Activated naive CD4-positive, alpha-beta T cell treated with anti-CD3 and anti-CD28 coated beads, Interleukin-2, amount 50 U/mL, for 24 hours (primary cell): ENCODE measurements at regions not wholly inside any gene's neighbourhood (a gene's known extent, or its start where the extent isn't known, plus 50 kb on each side); places are given as distances from the start of the nearest gene placed in this dataset.
"Not testable (repeated sequence)": the region's sequence is repeated elsewhere in the genome, so short reads cannot be mapped to it uniquely, and the experiment has no call there.

Source experiments
- H3K27ac Mint-ChIP-seq: one replicate; pipeline ENCODE4 v1.8.0; 2021; ENCODE audit warnings: mild to moderate bottlenecking, mixed read lengths
- H3K27me3 Mint-ChIP-seq: one replicate; pipeline ENCODE4 v1.8.0; 2021; ENCODE audit warnings: mixed read lengths
- H3K36me3 Mint-ChIP-seq: one replicate; pipeline ENCODE4 v1.8.0; 2021; ENCODE audit warnings: mixed read lengths
- H3K4me1 Mint-ChIP-seq: one replicate; pipeline ENCODE4 v1.8.0; 2021; ENCODE audit warnings: mixed read lengths
- H3K4me3 Mint-ChIP-seq: one replicate; pipeline ENCODE4 v1.8.0; 2021; ENCODE audit warnings: mild to moderate bottlenecking, mixed read lengths
- H3K9me3 Mint-ChIP-seq: one replicate; pipeline ENCODE4 v1.8.0; 2021; ENCODE audit warnings: mixed read lengths

DNA sequence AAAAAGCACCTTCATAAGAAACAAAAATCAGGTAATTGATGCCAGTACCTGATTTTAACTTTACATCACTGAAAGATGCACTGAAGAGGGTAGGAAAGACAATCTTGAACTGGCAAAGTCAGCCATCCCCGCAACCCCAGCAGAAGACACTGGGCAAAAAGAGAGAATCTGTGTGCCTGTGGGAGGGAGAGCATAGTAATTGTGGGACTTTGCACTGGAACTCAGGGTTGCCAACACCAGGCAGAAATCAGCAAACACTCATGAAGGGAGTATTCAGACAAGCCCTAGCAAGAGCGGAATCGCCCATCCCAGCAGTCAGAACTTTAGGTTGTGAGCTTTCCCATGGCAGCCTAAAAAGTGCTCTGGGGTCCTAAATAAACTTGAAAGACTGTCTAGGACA lies 344.6 kb upstream of the GJE1 start:
- Mint-ChIP-seq H3K27ac (no peak overlapping the region), H3K27me3 (no peaks in the 10 kb centered on the region), H3K4me1 (no peaks in the 10 kb centered on the region), H3K9me3 (peaks cover 12% of the 10 kb centered on the region), H3K4me3 (no peak overlapping the region), H3K36me3 (no peaks in the 10 kb centered on the region)

DNA sequence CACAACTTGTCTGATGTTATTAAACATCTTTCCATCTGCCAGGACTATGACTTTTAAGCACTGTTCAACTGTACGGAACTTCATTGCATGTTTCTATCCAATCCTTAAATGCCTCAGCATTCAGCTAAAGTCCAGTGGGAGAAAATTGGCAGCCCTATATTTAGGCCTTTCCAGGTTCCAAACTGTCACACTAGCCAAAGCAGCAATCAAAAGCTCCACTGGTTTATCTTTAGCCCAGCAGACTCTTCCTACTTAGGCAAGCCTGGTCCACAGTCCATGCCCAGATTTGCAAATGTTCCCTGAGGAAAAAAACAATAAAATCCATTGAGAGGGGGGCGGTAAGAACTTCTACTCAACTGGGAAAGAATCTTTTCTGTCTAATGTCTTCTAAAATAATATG lies 349.1 kb upstream of the GJE1 start:
- H3K9me3 Mint-ChIP-seq: no peaks in the 10 kb centered on the region
- H3K27me3 Mint-ChIP-seq: no peaks in the 10 kb centered on the region
- no peak overlapping the region for H3K4me3 Mint-ChIP-seq
- no peaks in the 10 kb centered on the region for H3K4me1 Mint-ChIP-seq
- no peak overlapping the region for H3K27ac Mint-ChIP-seq
- no peaks in the 10 kb centered on the region for H3K36me3 Mint-ChIP-seq

DNA sequence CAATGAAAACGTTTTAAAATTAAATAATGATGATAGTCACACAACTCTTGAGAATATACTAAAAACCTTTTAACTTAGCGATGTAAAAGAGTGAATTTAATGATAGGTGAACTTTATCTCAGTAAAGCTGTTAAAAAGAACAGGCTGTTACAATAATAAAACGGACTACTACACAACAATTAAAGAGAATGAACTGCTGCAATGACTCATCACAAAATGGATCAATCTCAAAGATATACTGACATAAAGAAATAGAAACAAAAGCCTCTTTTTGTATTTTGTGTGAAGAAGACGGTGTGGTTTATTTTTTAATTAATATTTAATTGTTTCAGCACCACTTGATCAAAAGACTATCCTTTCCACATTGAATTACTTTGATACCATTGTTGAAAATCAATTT lies 352.4 kb upstream of the GJE1 start:
- no peak overlapping the region for H3K4me3 Mint-ChIP-seq
- H3K27me3 Mint-ChIP-seq: no peaks in the 10 kb centered on the region
- no peaks in the 10 kb centered on the region for H3K9me3 Mint-ChIP-seq

DNA sequence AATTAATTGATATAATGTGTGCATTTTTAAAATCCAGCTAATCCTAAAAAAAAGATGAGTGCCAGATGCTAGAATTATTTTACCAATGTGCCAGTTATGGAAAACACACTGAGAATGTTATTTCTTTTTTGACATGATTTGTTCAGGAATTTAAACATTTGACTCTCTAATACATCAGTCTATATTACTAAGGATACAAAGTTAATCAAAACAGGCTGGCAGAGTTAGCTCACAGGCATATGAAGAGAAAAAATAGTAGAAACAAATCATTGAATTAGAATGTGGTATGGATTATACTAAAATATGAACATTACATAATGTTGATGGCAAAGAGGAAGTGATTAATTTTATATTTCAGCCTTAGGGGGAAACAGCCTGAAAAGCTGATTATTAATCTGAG lies 368.3 kb upstream of the GJE1 start:
- Mint-ChIP-seq H3K4me1 (no peaks in the 10 kb centered on the region), H3K9me3 (no peaks in the 10 kb centered on the region), H3K36me3 (no peaks in the 10 kb centered on the region), H3K27ac (no peak overlapping the region), H3K4me3 (no peak overlapping the region), H3K27me3 (no peaks in the 10 kb centered on the region)

More for the DNA sequence above, 352.4 kb upstream of the GJE1 start:
- H3K36me3 Mint-ChIP-seq: no peaks in the 10 kb centered on the region
- H3K4me1 Mint-ChIP-seq: no peaks in the 10 kb centered on the region
- no peak overlapping the region for H3K27ac Mint-ChIP-seq

DNA sequence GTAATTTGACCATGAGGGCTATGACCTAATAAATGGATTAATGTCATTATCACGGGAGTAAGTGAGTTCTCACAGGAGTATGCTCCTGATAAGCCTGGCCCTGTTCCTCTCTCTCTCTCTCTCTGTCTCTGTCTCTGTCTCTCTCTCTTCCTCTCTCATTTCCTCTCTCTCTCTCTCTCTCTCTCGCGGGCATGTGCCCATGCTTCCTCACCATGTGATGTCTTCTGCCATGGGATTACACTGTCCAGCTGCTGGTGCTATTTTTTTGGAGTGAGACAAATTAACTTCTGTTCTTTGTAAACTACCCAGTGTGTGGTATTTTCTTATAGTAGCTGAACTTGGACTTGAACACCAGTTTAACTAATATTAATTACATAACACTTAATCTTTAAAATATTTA lies 374.3 kb upstream of the GJE1 start:
- Mint-ChIP-seq H3K4me3 (no peak overlapping the region), H3K36me3 (no peaks in the 10 kb centered on the region), H3K27ac (no peak overlapping the region), H3K4me1 (no peaks in the 10 kb centered on the region), H3K27me3 (no peaks in the 10 kb centered on the region), H3K9me3 (no peaks in the 10 kb centered on the region)

DNA sequence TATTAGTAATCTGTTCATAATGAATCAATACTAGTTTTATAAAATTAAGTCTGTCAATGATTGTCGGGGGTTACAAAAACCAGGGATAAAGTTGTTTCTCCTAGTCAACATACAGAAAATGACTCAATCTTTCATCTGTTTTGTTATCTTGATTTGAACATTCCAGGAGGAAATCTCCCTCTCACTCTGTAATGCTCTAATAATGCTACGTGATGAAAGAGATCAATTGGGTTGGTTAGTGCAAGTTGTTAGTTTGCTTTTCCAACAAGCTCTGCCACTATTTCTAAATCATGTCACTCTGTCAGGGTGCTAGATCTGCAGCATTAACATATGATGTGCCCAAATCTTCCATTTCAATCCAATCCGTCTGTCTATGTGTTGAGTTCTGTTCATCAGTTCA lies 379.5 kb upstream of the GJE1 start:
- Mint-ChIP-seq H3K4me1 (no peaks in the 10 kb centered on the region), H3K27me3 (no peaks in the 10 kb centered on the region), H3K4me3 (no peak overlapping the region), H3K9me3 (no peaks in the 10 kb centered on the region), H3K36me3 (no peaks in the 10 kb centered on the region), H3K27ac (no peak overlapping the region)

DNA sequence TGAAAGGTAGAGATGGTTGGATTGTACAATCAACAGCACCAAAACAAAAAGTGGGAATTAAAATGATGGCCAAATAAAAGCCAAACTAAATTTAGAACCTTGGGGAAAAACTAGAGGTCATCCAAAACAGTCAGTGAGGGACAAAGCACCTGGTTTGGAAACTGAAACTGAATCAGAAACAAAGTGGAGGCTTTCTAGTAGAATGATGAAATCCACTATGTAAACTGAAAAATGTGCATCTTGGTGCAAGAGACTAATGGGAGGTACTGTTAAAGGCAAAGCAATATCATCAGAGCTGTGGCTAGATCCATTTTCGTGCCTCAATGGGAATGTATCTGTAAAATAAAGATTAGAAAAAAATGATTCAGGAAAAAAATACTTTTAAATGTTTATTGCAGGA lies 380.0 kb upstream of the GJE1 start:
- H3K4me1 Mint-ChIP-seq: no peaks in the 10 kb centered on the region
- H3K36me3 Mint-ChIP-seq: no peaks in the 10 kb centered on the region
- H3K27ac Mint-ChIP-seq: no peak overlapping the region
- no peaks in the 10 kb centered on the region for H3K9me3 Mint-ChIP-seq
- H3K27me3 Mint-ChIP-seq: no peaks in the 10 kb centered on the region
- H3K4me3 Mint-ChIP-seq: no peak overlapping the region

DNA sequence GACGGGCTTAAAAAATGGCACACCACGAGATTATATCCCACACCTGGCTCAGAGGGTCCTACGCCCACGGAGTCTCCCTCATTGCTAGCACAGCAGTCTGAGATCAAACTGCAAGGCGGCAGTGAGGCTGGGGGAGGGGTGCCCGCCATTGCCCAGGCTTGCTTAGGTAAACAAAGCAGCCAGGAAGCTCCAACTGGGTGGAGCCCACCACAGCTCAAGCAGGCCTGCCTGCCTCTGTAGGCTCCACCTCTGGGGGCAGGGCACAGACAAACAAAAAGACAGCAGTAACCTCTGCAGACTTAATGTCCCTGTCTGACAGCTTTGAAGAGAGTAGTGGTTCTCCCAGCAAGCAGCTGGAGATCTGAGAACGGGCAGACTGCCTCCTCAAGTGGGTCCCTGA lies 386.4 kb upstream of the GJE1 start:
- not testable (repeated sequence) for H3K27ac Mint-ChIP-seq, H3K9me3 Mint-ChIP-seq, H3K36me3 Mint-ChIP-seq, H3K4me1 Mint-ChIP-seq, H3K27me3 Mint-ChIP-seq, H3K4me3 Mint-ChIP-seq

DNA sequence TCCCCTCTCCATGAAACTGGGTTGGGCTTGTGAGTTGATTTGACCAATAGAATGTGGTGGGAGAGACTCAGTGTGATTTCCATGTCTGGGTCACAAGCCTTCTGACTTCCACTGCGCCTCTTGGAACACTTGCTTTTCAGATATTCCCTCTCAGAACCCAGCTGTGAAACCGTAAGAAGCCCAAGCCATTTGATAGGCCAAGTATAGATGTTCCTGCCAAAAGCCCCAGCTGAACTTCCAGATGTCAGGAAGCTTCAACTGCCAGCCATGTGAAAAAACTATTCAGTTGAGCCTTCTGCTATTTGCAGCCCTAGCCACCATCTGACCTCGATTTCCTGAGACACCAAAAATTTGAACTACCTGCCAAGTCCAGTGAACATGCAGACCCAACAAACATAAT lies 387.8 kb upstream of the GJE1 start:
- no peaks in the 10 kb centered on the region for H3K4me1 Mint-ChIP-seq
- H3K36me3 Mint-ChIP-seq: no peaks in the 10 kb centered on the region
- no peak overlapping the region for H3K4me3 Mint-ChIP-seq
- H3K27ac Mint-ChIP-seq: no peak overlapping the region
- H3K9me3 Mint-ChIP-seq: no peaks in the 10 kb centered on the region
- H3K27me3 Mint-ChIP-seq: peaks cover 2% of the 10 kb centered on the region

DNA sequence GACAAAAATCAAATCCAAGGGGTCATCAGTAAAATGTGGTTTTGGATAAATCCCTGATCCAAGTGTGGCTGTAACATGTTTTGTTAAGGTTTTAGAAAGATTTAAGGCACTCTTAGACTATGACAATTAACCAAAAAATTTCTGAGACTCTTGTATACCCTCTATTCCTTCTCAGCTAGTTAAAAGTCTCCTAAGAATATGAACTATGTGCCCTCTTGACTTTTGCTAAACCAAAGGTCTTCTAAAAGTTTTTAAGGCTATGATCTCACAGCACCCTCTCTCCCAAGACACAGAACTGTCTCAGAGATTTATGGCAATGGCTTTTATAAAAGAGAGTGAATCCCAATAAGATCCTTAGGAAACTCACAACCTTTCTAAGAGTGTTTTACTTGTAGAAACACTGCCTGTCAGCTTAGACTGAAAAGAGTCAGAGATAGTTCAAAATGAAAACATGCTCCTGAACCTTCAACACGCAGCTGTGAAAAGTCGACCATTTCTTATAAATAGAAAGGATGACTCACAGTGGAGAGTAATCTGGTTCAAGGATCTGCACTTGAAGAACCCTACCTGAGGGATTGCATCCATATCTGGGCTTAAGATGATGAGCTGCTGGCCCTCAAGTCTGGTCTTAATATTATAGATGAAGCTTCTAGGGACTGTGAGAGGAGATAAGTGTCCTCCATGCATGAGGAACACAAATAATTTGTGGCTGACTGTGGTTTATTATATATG lies 388.4 kb upstream of the GJE1 start:
- Mint-ChIP-seq H3K4me1 (no peaks in the 10 kb centered on the region), H3K9me3 (no peaks in the 10 kb centered on the region), H3K27ac (no peak overlapping the region), H3K36me3 (no peaks in the 10 kb centered on the region), H3K27me3 (peaks cover 2% of the 10 kb centered on the region), H3K4me3 (no peak overlapping the region)

DNA sequence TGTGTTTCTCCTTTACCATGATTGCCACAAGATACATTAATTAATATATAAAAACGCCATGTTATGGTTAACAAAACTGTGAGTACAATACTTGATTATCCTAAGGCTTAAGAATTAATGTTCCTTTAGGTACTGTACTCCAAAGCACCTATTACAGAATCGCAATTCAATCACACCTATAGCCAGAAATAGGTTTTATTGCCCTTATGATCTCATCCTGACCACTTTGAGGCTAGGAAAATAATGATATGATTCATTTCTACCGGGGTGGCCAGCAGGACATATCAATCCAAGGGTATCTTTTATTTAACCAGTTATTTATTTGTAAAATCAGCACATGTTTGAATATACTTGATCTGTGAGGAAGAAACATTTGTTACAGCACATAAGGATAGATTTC lies 396.6 kb upstream of the GJE1 start:
- Mint-ChIP-seq H3K27me3 (peaks cover 1% of the 10 kb centered on the region), H3K4me3 (no peak overlapping the region), H3K4me1 (no peaks in the 10 kb centered on the region), H3K36me3 (no peaks in the 10 kb centered on the region), H3K9me3 (no peaks in the 10 kb centered on the region), H3K27ac (no peak overlapping the region)

DNA sequence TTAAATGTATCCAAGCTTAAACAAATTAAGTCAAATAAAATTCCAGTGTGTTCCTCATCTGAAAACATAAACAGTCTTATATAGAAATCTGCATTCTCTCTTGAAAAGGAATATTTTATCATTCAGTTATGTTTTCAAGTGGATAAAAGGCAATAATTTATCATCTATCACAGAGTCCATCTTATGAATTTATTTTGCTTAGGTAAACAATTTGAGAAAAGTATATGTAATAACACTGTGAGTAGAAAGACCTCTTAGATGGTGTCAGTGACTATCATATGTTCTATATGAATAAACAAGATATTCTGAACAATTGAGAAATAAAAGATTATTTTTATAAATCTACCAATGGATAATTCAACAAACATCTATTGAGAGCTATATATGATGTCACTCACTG lies 397.6 kb upstream of the GJE1 start:
- no peaks in the 10 kb centered on the region for H3K4me1 Mint-ChIP-seq
- H3K27me3 Mint-ChIP-seq: peaks cover 1% of the 10 kb centered on the region
- no peak overlapping the region for H3K27ac Mint-ChIP-seq
- H3K36me3 Mint-ChIP-seq: no peaks in the 10 kb centered on the region
- H3K4me3 Mint-ChIP-seq: no peak overlapping the region
- no peaks in the 10 kb centered on the region for H3K9me3 Mint-ChIP-seq

DNA sequence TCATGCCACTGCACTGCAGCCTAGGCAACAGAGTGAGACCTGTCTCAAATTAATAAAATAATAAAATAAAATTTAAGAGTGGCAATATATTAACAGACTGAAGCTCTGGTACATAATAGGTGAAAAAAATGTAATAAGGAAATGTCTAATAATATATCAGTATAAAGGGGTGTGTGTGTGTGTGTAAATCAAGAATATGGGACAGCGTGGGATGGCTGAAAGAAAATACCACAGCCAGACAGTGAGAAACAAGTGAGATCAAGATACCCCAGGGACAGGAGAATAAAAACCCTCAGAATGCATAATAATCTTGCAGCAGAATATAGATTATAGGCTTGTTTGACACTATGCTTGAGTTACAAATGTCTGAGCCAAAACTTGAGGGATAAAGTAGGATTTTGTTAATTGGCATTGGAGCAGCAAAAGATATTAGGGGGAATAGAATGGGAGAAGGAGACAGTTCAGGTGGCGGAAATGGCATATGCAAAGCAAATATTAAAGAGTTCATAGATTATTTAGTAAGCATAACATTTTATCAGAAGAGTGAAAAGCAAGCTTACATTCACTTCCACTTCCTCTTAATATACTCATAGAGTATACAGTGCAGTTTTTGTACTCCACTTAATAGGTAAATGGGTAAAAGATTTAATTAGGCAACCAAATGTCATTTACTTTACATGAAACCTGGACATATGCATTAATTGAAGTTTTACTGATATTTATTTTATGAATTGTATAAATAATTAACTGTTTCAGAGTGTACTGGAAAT lies 398.5 kb upstream of the GJE1 start:
- Mint-ChIP-seq H3K4me1 (no peaks in the 10 kb centered on the region), H3K36me3 (no peaks in the 10 kb centered on the region), H3K27ac (no peak overlapping the region), H3K4me3 (no peak overlapping the region), H3K9me3 (no peaks in the 10 kb centered on the region), H3K27me3 (peaks cover 1% of the 10 kb centered on the region)

DNA sequence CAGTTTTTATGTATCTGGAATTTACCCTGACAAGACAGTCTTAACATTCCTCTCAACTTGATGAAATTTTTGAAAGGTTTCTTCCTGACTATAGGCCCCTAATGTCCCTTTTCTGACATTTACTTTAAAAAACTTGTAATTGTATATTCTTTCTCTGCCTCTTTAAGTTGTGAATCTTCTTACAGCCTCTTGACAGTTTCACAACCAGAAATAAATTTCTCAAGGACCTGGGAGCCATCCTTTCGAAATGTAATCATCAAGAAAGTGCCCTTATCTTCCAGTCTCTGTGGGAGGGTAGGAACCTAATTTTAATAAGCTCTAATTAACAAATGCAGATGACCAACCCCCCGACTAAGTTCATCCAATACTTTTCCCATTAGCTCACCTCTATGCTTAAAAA lies 403.6 kb upstream of the GJE1 start:
- H3K36me3 Mint-ChIP-seq: no peaks in the 10 kb centered on the region
- no peak overlapping the region for H3K27ac Mint-ChIP-seq
- no peak overlapping the region for H3K4me3 Mint-ChIP-seq
- H3K27me3 Mint-ChIP-seq: peaks cover 1% of the 10 kb centered on the region
- no peaks in the 10 kb centered on the region for H3K9me3 Mint-ChIP-seq
- H3K4me1 Mint-ChIP-seq: no peaks in the 10 kb centered on the region

DNA sequence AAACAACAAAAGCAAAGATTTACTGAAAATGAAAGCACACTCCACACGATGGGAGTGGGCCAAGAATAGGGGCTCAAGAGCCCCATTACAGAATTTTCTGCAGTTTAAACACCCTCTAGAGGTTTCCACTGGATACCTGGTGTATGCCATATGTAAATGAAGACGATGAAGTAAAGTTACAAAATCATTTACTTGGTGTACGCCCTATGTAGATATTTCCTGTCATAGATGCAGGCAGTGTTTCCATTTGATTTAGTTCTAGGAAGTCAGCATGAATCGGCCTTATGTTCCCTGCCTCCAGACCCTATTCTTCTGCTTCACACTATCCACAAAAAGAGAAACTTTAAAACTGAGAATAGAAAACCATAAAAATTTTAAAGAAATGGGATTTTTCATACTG lies 404.4 kb upstream of the GJE1 start:
- Mint-ChIP-seq H3K27me3 (peaks cover 1% of the 10 kb centered on the region), H3K36me3 (no peaks in the 10 kb centered on the region), H3K9me3 (no peaks in the 10 kb centered on the region), H3K4me3 (no peak overlapping the region), H3K27ac (no peak overlapping the region), H3K4me1 (no peaks in the 10 kb centered on the region)

DNA sequence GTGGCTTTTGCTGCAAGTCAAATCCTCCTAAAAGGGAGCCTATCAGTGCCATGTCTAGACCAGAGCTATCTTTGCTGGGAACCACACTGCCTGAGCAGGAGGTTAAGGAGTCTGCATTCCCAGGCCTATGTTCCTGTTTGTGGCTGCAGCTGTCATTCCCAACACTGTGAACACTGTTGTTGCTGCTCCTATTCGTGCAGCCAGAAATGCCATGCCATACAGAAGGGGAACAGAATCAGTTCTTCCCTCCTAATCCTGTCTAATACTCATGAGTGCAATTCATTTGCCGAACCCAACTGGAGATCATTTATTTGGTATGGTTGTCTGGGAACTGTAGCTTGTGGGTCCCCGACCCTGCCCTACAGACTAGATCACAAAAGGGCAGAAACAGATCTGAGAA lies 406.5 kb upstream of the GJE1 start:
- Mint-ChIP-seq H3K36me3 (no peaks in the 10 kb centered on the region), H3K4me3 (no peak overlapping the region), H3K4me1 (no peaks in the 10 kb centered on the region), H3K27me3 (no peaks in the 10 kb centered on the region), H3K9me3 (no peaks in the 10 kb centered on the region), H3K27ac (no peak overlapping the region)

DNA sequence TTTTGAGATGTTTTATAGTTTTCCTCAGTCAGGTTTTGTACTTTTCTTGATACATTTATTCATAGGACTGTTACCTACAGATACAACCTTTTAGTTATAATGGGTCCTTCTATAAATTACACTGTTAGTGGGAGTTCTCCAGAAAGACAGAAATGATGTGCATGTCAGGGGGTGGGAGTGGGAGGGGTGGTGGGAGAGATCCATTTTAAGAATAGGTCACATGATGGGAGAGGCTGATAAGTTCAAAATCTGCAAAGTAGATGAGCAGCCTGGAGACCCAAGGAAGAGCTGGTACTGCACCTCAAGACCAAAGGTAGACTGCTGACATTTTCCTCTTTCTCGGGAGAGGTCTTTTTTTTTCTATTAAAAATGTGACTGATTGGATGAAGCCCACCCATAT lies 408.0 kb upstream of the GJE1 start:
- H3K36me3 Mint-ChIP-seq: no peaks in the 10 kb centered on the region
- no peaks in the 10 kb centered on the region for H3K4me1 Mint-ChIP-seq
- H3K27me3 Mint-ChIP-seq: no peaks in the 10 kb centered on the region
- no peaks in the 10 kb centered on the region for H3K9me3 Mint-ChIP-seq
- no peak overlapping the region for H3K4me3 Mint-ChIP-seq
- no peak overlapping the region for H3K27ac Mint-ChIP-seq
